ENCODE measurements at regions not wholly inside any gene's neighbourhood (a gene's known extent, or its start where the extent isn't known, plus 50 kb on each side); places are given as distances from the start of the nearest gene placed in this dataset.

GRCh38 chr11:80477178-80477577, 1036.3 kb upstream of the TENM4 start:
- Histone ChIP-seq H3K18ac (ENCODE audit: extremely low read depth, low read length) (no peak overlapping the region), H2BK20ac (ENCODE audit: low read length) (no peak overlapping the region), H3K14ac (ENCODE audit: insufficient read length) (no peak overlapping the region), H4K91ac (replicated peaks; ENCODE audit: insufficient read length, low read length) (no peak overlapping the region), H3K23me2 (ENCODE audit: low read depth, low read length) (no peaks in the 10 kb centered on the region), H3K79me1 (ENCODE audit: low read depth, low read length) (no peaks in the 10 kb centered on the region), H3K79me2 (ENCODE audit: control insufficient read depth in 1 of 2, insufficient read depth in 2 of 2, low read length in 2 of 2) (no peaks in the 10 kb centered on the region), H3K9me3 (ENCODE audit: insufficient read depth in 2 of 2, low read depth in 1 of 2, low read length in 1 of 2) (no peaks in the 10 kb centered on the region), H2BK12ac (ENCODE audit: low read depth, low read length) (no peak overlapping the region), H3K9ac (replicated peaks in 1 of 4; ENCODE audit: extremely low read depth in 1 of 4, low read depth in 3 of 4, low read length in 3 of 4) (no peak overlapping the region), H3K27me3 (replicated peaks in 1 of 4; ENCODE audit: control insufficient read depth in 3 of 4, extremely low read depth in 1 of 4, insufficient read depth in 3 of 4, low read length in 3 of 4) (peaks cover 0 to 2% (median 0%) of the 10 kb centered on the region in 4 experiments; a peak in 1 of 7 replicates), H3K4me2 (ENCODE audit: insufficient read depth in 1 of 2, low read depth in 2 of 2, low read length in 2 of 2) (no peak overlapping the region), H2AK5ac (ENCODE audit: low read depth, low read length) (no peak overlapping the region), H4K20me1 (replicated peaks in 1 of 2; ENCODE audit: control insufficient read depth in 1 of 2, insufficient read depth in 2 of 2, low read length in 2 of 2) (no peaks in the 10 kb centered on the region), H4K8ac (ENCODE audit: extremely low read depth, insufficient read depth, low read length) (no peak overlapping the region), H4K5ac (ENCODE audit: insufficient read length, low read depth, low read length) (no peak overlapping the region), H3K23ac (ENCODE audit: insufficient read length) (no peak overlapping the region), H3K4me3 (ENCODE audit: extremely low read depth in 1 of 4, insufficient read depth in 2 of 4, low read depth in 3 of 4, low read length in 4 of 4) (no peak overlapping the region), H3K27ac (ENCODE audit: low read depth, low read length) (no peak overlapping the region), H3K4me1 (replicated peaks in 1 of 4; ENCODE audit: control insufficient read depth in 3 of 4, insufficient read depth in 4 of 4, low read length in 3 of 4) (peaks cover 0 to 3% (median 1%) of the 10 kb centered on the region in 4 experiments; a peak in 3 of 7 replicates), H3K4ac (replicated peaks; ENCODE audit: insufficient read length, low read depth, low read length) (no peak overlapping the region), H2BK15ac (ENCODE audit: low read length) (no peak overlapping the region), H2BK120ac (replicated peaks; ENCODE audit: low read depth, low read length) (no peak overlapping the region), H3K36me3 (ENCODE audit: control insufficient read depth in 2 of 4, insufficient read depth in 4 of 4, low read length in 3 of 4) (no peaks in the 10 kb centered on the region), H3K56ac (replicated peaks; ENCODE audit: insufficient read length, low read depth, low read length) (no peak overlapping the region), H2BK5ac (ENCODE audit: low read depth, low read length) (no peak overlapping the region), H2AFZ (ENCODE audit: low read length) (0 out of 2 replicates have a peak overlapping the region, but pooled peaks have one; percentile 30)
- POLR2A ChIA-PET (ENCODE audit: partially characterized antibody), result no interaction called here
- CTCF ChIA-PET (ENCODE audit: partially characterized antibody), result no interaction called here
- no peak for TF ChIP-seq ATF3 (IDR thresholded peaks at IDR 0.05; ENCODE audit: insufficient read depth, low read depth, low read length)
- TF ChIP-seq POU5F1 (IDR thresholded peaks at IDR 0.05; ENCODE audit: low read depth, low read length), result no peak
- TF ChIP-seq TEAD4 (IDR thresholded peaks at IDR 0.05; ENCODE audit: low read depth, low read length), result no peak
- no peak for TF ChIP-seq POLR2AphosphoS5 (IDR thresholded peaks at IDR 0.05; ENCODE audit: low read depth, low read length)
- no peak for TF ChIP-seq SIRT6 (IDR thresholded peaks at IDR 0.05; ENCODE audit: low read length)
- TF ChIP-seq ZNF274 (IDR thresholded peaks at IDR 0.05; ENCODE audit: borderline replicate concordance, extremely low read depth, low read length), result no peak
- no peak for TF ChIP-seq EZH2 (IDR thresholded peaks at IDR 0.05; ENCODE audit: low read depth, low read length, severe bottlenecking)
- TF ChIP-seq PHF8 (conservative IDR thresholded peaks at IDR 0.05; ENCODE audit: low read depth, low read length), result no peak
- no peak for TF ChIP-seq CHD2 (IDR thresholded peaks at IDR 0.05; ENCODE audit: low read length)
- 95% methylated on average over 2 of the region's 2 CpGs; no CpG with 5 or more reads in 1 of the 2 experiments for WGBS, 2 experiments (ENCODE audit: extremely low coverage in 1 of 2, insufficient coverage in 1 of 2, insufficient read length in 1 of 2, insufficient replicate concordance in 2 of 2, low coverage in 1 of 2, low lambda C conversion rate in 2 of 2, missing lambda C conversion rate in 1 of 2)
- DNase-seq (ENCODE audit: low read depth in 1 of 2, low spot score in 2 of 2), result no peak
- no peak for FAIRE-seq

Data from H1 (cell line).